22Rv1 (cell line): ENCODE measurements at regions not wholly inside any gene's neighbourhood (a gene's known extent, or its start where the extent isn't known, plus 50 kb on each side); places are given as distances from the start of the nearest gene placed in this dataset.

ENCODE experiments used
- ZFX ChIP-seq: fragments of 450-650 bp; IDR thresholded peaks from 2 replicates; pipeline ENCODE4 v1.6.1; 2017; ENCODE audit warnings: antibody characterized with exemption, borderline replicate concordance
- TF ChIP-seq, protein P1 (sequence below): fragments of 450-650 bp; IDR thresholded peaks from 2 replicates; pipeline ENCODE4 v1.5.1; 2017; ENCODE audit warnings: mild to moderate bottlenecking

DNA sequence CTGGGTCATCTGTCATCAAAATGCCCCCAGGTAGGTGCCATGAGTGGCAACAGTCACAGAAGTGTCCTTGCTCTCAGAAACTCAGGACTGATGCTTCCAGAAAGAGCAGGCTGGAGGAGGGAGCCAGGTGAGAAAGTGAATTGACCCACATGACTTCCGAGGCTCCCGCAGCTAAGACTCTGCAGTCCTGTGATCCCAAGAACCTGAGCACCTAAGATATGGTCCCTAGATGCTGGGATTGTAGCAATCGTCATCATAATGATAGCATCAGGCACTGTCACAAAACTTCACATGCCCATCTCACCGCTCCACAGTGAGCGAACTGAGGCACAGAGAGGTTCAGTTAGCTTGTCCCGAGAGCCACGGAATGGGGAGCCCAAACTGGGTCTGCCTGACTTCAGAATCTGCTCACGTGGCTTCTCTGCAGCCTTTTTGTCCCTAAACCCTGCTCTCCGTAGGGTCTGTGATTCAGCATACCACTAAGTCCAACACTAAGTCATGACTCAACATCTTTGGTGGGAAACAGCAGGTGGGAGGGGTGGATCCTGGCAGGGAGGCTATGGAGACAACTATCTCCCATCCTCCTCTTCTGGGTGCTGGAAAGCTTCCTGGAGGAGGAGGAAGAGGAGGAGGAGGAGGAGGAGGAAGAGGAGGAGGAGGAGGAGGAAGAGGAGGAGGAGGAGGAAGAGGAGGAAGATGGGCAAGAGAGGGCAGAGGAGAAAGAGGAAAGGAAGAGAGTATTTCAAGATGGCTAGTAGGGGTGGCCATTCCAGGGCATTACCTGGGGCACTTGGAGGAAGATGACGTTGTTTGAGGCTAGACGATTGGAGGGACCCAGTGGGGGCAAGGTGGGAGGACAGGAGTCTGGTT, 55.5 kb upstream of the DLX4 start:
- TF ChIP-seq, protein P1, sequence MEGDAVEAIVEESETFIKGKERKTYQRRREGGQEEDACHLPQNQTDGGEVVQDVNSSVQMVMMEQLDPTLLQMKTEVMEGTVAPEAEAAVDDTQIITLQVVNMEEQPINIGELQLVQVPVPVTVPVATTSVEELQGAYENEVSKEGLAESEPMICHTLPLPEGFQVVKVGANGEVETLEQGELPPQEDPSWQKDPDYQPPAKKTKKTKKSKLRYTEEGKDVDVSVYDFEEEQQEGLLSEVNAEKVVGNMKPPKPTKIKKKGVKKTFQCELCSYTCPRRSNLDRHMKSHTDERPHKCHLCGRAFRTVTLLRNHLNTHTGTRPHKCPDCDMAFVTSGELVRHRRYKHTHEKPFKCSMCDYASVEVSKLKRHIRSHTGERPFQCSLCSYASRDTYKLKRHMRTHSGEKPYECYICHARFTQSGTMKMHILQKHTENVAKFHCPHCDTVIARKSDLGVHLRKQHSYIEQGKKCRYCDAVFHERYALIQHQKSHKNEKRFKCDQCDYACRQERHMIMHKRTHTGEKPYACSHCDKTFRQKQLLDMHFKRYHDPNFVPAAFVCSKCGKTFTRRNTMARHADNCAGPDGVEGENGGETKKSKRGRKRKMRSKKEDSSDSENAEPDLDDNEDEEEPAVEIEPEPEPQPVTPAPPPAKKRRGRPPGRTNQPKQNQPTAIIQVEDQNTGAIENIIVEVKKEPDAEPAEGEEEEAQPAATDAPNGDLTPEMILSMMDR: no peak
- TF ChIP-seq ZFX: no peak
